ENCODE measurements at regions not wholly inside any gene's neighbourhood (a gene's known extent, or its start where the extent isn't known, plus 50 kb on each side); places are given as distances from the start of the nearest gene placed in this dataset.
A peak's percentile ranks its signal among the peaks of the same experiment; 100 is the strongest.
"Not testable (repeated sequence)": the region's sequence is repeated elsewhere in the genome, so short reads cannot be mapped to it uniquely, and the experiment has no call there.

DNA sequence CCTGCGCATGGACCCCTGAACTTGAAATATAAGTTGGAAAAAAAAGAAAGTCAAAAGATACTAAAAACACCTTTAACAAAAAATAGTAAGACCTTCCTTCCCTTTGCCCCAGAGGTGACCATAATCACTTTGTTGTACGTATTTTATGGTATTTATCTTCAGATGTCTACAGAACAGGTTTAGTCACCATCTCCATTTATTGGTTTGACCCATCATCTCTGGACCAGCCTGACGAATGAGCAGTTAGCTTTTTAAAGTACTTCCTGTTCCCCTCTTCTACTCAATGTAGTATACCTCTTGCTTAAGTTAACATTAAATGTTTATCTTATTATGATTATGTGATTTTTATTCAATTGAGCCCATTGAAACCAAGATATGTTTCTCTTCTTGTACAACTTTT, 64.7 kb upstream of the CREB3L1 start:
- DNase-seq (ENCODE audit: low read depth), result no peak
- no peak for TF ChIP-seq CTCF (IDR thresholded peaks at IDR 0.05; ENCODE audit: insufficient read depth, low read depth, low read length, missing control alignments)
- no peak overlapping the region for H3K4me3 ChIP-seq (ENCODE audit: low read depth, low read length)

DNA sequence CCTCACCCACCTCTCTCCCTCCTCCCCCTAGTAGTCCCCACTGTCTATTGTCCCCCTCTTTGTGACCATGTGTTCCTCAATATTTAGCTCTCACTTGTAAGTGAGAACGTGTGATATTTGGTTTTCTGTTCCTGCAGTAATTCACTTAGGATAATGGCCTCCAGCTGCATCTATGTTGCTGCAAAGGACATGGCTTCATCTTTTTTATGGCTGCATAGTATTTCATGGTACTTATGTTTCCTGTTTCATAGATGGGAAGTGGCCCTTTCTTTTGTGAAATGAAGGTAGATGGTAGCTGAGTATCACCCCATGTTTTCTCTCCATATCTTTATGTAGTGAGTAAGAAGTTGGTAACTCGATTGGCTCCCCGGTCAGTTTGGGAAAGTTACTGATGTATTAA, 66.6 kb upstream of the CREB3L1 start:
- no peak for DNase-seq (ENCODE audit: low read depth)
- H3K4me3 ChIP-seq (ENCODE audit: low read depth, low read length), result no peak overlapping the region
- TF ChIP-seq CTCF (IDR thresholded peaks at IDR 0.05; ENCODE audit: insufficient read depth, low read depth, low read length, missing control alignments), result no peak

- no peak overlapping the region for H3K4me3 ChIP-seq (ENCODE audit: low read depth, low read length)
- TF ChIP-seq CTCF (IDR thresholded peaks at IDR 0.05; ENCODE audit: insufficient read depth, low read depth, low read length, missing control alignments), result no peak
- DNase-seq (ENCODE audit: low read depth), result peak; percentile 57
Measured at GRCh38 chr11:46210133-46210636, 67.3 kb upstream of the CREB3L1 start.

DNA sequence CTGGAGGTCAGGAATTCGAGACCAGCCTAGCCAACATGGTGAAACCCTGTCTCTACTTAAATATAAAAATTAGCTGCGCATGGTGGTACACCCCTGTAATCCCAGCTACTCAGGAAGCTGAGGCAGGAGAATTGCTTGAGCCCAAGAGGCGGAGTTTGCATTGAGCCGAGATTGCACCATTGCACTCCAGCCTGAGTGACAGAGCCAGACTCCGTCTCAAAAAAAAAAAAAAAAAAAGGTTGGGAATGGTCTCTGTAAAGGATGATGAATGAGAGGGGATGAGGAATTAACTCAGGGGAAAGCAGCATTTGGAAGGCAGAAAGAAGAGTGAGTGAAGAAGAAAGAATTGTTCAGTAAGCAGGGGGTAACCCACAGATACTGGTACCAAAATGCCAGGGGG, 67.8 kb upstream of the CREB3L1 start:
- not testable (repeated sequence) for DNase-seq (ENCODE audit: low read depth); H3K4me3 ChIP-seq (ENCODE audit: low read depth, low read length)

DNA sequence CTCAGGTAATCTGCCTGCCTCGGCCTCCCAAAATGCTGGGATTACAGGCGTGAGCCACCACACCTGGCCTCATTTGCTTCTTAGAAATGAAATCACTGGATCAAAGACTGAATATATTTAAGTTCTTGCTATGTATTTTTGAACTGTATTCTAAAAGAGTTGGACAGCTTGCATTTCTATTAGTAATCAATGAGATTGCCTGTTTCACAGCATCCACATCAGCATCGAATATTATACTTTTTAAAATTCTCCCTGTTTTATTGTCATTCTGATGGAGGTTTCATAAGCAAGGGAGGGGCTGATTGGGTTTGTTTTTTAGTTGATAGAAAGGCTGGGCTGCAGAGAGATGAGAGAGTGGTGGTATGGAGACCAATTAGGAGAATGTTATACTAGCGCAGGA, 68.7 kb upstream of the CREB3L1 start:
- no peak for TF ChIP-seq CTCF (IDR thresholded peaks at IDR 0.05; ENCODE audit: insufficient read depth, low read depth, low read length, missing control alignments)
- no peak overlapping the region for H3K4me3 ChIP-seq (ENCODE audit: low read depth, low read length)

DNA sequence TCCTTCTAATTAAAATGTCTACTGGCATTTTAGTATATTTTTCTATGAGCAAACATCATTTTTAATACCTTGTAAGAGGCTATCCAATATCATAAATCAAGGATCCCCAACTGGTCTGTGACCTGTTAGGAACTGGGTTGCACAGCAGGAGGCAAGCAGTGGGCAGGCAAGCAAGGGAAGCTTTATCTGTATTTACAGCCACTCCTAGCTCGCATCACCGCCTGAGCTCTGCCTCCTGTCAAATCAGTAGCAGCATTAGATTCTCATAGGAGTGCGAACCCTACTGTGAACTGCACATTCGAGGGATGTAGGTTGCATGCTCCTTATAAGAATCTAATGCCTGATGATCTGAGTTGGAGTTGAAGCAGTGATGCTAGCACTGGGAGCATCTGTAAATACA, 70.2 kb upstream of the CREB3L1 start:
- H3K4me3 ChIP-seq (ENCODE audit: low read depth, low read length), result no peak overlapping the region
- no peak for DNase-seq (ENCODE audit: low read depth)
- no peak for TF ChIP-seq CTCF (IDR thresholded peaks at IDR 0.05; ENCODE audit: insufficient read depth, low read depth, low read length, missing control alignments)

More for the DNA sequence above, 68.7 kb upstream of the CREB3L1 start:
- DNase-seq (ENCODE audit: low read depth), result no peak

DNA sequence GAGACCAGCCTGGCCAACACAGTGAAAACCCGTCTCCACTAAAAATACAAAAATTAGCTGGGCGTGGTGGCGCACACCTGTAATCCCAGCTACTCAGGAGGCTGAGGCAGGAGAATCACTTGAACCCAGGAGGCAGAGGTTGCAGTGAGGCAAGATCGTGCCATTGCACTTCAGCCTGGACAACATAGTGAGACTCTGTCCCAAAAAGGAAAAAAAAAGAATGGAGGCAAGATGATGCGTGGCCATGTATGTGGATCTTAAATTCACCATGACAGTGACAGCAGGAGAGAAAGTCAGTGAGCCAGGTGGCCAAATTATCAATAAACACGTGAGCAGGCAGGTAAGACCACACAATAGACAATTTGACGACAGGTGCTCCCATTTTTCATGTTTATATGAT, 73.0 kb upstream of the CREB3L1 start:
- H3K4me3 ChIP-seq (ENCODE audit: low read depth, low read length); DNase-seq (ENCODE audit: low read depth): not testable (repeated sequence)

DNA sequence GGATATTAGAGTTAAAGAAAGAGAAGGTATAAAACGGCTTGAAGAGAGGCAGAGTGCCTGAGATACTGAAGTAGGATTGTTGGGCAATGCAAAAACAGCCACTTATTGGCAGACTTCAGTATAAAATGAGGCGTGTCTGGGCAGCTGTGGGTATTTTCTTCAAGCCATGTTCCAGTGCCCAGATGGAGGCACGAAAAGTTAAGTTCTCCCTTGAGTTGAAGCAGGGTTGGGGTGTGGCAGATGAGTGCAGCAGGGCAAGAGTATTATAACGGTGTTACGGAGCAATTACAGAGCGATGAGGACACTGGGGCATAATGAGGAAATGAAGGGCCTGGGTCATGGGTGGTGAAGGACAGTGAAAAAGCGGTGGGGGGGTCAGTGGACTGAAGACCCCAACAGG, 73.7 kb upstream of the CREB3L1 start:
- no peak for DNase-seq (ENCODE audit: low read depth)
- H3K4me3 ChIP-seq (ENCODE audit: low read depth, low read length), result no peak overlapping the region
- no peak for TF ChIP-seq CTCF (IDR thresholded peaks at IDR 0.05; ENCODE audit: insufficient read depth, low read depth, low read length, missing control alignments)

Measured in GM12865 (cell line).